ENCODE measurements at regions not wholly inside any gene's neighbourhood (a gene's known extent, or its start where the extent isn't known, plus 50 kb on each side); places are given as distances from the start of the nearest gene placed in this dataset.

GRCh38 chr13:53844473-53845146 is 816.0 kb downstream of the OLFM4 start:
- TF ChIP-seq CTCF (IDR thresholded peaks at IDR 0.05) (no peak), EP300 (IDR thresholded peaks at IDR 0.05) (no peak)
